GM23338 (cell line): ENCODE measurements at regions not wholly inside any gene's neighbourhood (a gene's known extent, or its start where the extent isn't known, plus 50 kb on each side); places are given as distances from the start of the nearest gene placed in this dataset.

Experiments
- ATAC-seq: fragments of 200-7000 bp; cut with Tn5 transposase; 3 replicates; pipeline ENCODE4 v1.9.1; 2020
- DNase-seq: peaks from one replicate; pipeline ENCODE4 v3.0.0-alpha.2; 2015; ENCODE audit warnings: low spot score
- H2AFZ ChIP-seq: fragments of 200-600 bp; sonication (generic); 2 replicates; pipeline ENCODE4 v1.8.0; 2016; ENCODE audit warnings: antibody characterized with exemption, mild to moderate bottlenecking, moderate library complexity
- H3F3A ChIP-seq: fragments of 200-600 bp; sonication (generic); replicated peaks from 2 replicates; pipeline ENCODE4 v1.8.0; 2017; ENCODE audit warnings: antibody characterized with exemption, mixed run types, low read depth
- H3K27ac ChIP-seq: fragments of 200-600 bp; sonication (generic); 2 replicates; pipeline ENCODE4 v1.6.1; 2016; ENCODE audit warnings: low read depth
- H3K27me3 ChIP-seq: fragments of 200-600 bp; sonication (generic); 2 replicates; pipeline ENCODE4 v1.8.0; 2016; ENCODE audit warnings: mild to moderate bottlenecking, mixed run types, moderate library complexity; ENCODE audit not compliant: insufficient read depth
- H3K36me3 ChIP-seq: fragments of 200-600 bp; sonication (generic); 2 replicates; pipeline ENCODE4 v1.8.0; 2016; ENCODE audit warnings: mild to moderate bottlenecking; ENCODE audit not compliant: insufficient read depth
- H3K4me1 ChIP-seq: fragments of 200-600 bp; sonication (generic); 2 replicates; pipeline ENCODE4 v1.8.0; 2016; ENCODE audit warnings: mild to moderate bottlenecking, moderate library complexity; ENCODE audit not compliant: insufficient read depth
- H3K4me2 ChIP-seq: fragments of 200-600 bp; sonication (generic); 2 replicates; pipeline ENCODE4 v1.7.1; 2017; ENCODE audit warnings: mixed run types
- H3K4me3 ChIP-seq: fragments of 200-600 bp; sonication (generic); 2 replicates; pipeline ENCODE4 v1.6.1; 2016; ENCODE audit warnings: mixed run types
- H3K79me2 ChIP-seq: fragments of 200-600 bp; sonication (generic); replicated peaks from 2 replicates; pipeline ENCODE4 v1.8.0; 2017; ENCODE audit warnings: mild to moderate bottlenecking; ENCODE audit not compliant: insufficient read depth
- H3K9me2 ChIP-seq: fragments of 200-600 bp; sonication (generic); 2 replicates; pipeline ENCODE4 v1.8.0; 2017; ENCODE audit not compliant: insufficient read depth
- H4K20me1 ChIP-seq: fragments of 200-600 bp; sonication (generic); replicated peaks from 2 replicates; pipeline ENCODE4 v1.8.0; 2017; ENCODE audit warnings: mild to moderate bottlenecking; ENCODE audit not compliant: insufficient read depth
- H3K27ac Mint-ChIP-seq: 2 replicates; pipeline ENCODE4 v1.8.0; 2020; ENCODE audit warnings: inconsistent platforms, mild to moderate bottlenecking, moderate library complexity, mixed read lengths
- H3K27me3 Mint-ChIP-seq: 3 replicates; pipeline ENCODE4 v1.8.0; 2022; ENCODE audit warnings: low read depth, mild to moderate bottlenecking, moderate library complexity, mixed read lengths, inconsistent platforms; ENCODE audit not compliant: insufficient read depth, poor library complexity
- H3K36me3 Mint-ChIP-seq: 3 replicates; pipeline ENCODE4 v1.8.0; 2021; ENCODE audit warnings: low read depth, mild to moderate bottlenecking, inconsistent platforms, moderate library complexity, mixed read lengths
- H3K4me1 Mint-ChIP-seq: 3 replicates; pipeline ENCODE4 v1.8.0; 2020; ENCODE audit warnings: mild to moderate bottlenecking, inconsistent platforms, mixed read lengths
- H3K4me3 Mint-ChIP-seq: 3 replicates; pipeline ENCODE4 v1.8.0; 2021; ENCODE audit warnings: moderate library complexity, mild to moderate bottlenecking, inconsistent platforms, mixed read lengths
- H3K9me3 Mint-ChIP-seq: 3 replicates; pipeline ENCODE4 v1.8.0; 2020; ENCODE audit warnings: moderate library complexity, mild to moderate bottlenecking, inconsistent platforms, mixed read lengths
- EZH2phosphoT487 ChIP-seq: fragments of 200-600 bp; sonication (generic); IDR thresholded peaks from one replicate; pipeline ENCODE4 v1.8.1; 2018; ENCODE audit warnings: antibody characterized with exemption; ENCODE audit not compliant: unreplicated experiment
- JUNB ChIP-seq: IDR thresholded peaks from one replicate; pipeline ENCODE4 v1.6.1; 2016; ENCODE audit warnings: antibody characterized with exemption; ENCODE audit not compliant: unreplicated experiment
- NANOG ChIP-seq: IDR thresholded peaks from 2 replicates; pipeline ENCODE4 v1.6.1; 2016; ENCODE audit warnings: antibody characterized with exemption, borderline replicate concordance
- POLR2AphosphoS5 ChIP-seq: IDR thresholded peaks from 2 replicates; pipeline ENCODE4 v1.6.1; 2016; ENCODE audit warnings: antibody characterized with exemption, low read depth
- STAT1 ChIP-seq: IDR thresholded peaks from one replicate; pipeline ENCODE4 v1.6.1; 2016; ENCODE audit warnings: antibody characterized with exemption; ENCODE audit not compliant: unreplicated experiment
- ZNF114 ChIP-seq: fragments of 250-450 bp; sonication (Bioruptor Pico); IDR thresholded peaks from 2 replicates; pipeline ENCODE4 v1.5.0; 2020; ENCODE audit warnings: mild to moderate bottlenecking, moderate library complexity
- ZNF331 ChIP-seq: fragments of 250-450 bp; sonication (Bioruptor Pico); IDR thresholded peaks from 2 replicates; pipeline ENCODE4 v1.5.0; 2020; ENCODE audit warnings: low read depth, mild to moderate bottlenecking, moderate library complexity
- ZNF462 ChIP-seq: fragments of 250-450 bp; sonication (Bioruptor Pico); IDR thresholded peaks from 2 replicates; pipeline ENCODE4 v1.5.0; 2020; ENCODE audit warnings: mild to moderate bottlenecking, moderate library complexity

- no peak overlapping the region for H3K4me3 ChIP-seq
- H2AFZ ChIP-seq: no peak overlapping the region
- no peak for TF ChIP-seq ZNF462
- TF ChIP-seq POLR2AphosphoS5: no peak
- TF ChIP-seq ZNF331 (CRISPR knock-in tag): no peak
- no peak for TF ChIP-seq ZNF114 (CRISPR knock-in tag)
- H3F3A ChIP-seq: no peaks in the 10 kb centered on the region
- H3K9me2 ChIP-seq: peaks cover 7% of the 10 kb centered on the region; the same call in 1 of the 2 replicates
- Mint-ChIP-seq H3K27ac (no peak overlapping the region), H3K4me1 (peaks cover 13% of the 10 kb centered on the region), H3K4me3 (no peak overlapping the region), H3K36me3 (no peaks in the 10 kb centered on the region), H3K9me3 (no peaks in the 10 kb centered on the region), H3K27me3 (peaks cover 3% of the 10 kb centered on the region)
- DNase-seq (no peak), ATAC-seq (no peak)
- no peaks in the 10 kb centered on the region for H3K79me2 ChIP-seq
- no peaks in the 10 kb centered on the region for H4K20me1 ChIP-seq
- no peak overlapping the region for H3K27ac ChIP-seq
- H3K27me3 ChIP-seq: no peaks in the 10 kb centered on the region
- H3K36me3 ChIP-seq: no peaks in the 10 kb centered on the region
- no peak overlapping the region for H3K4me2 ChIP-seq
- H3K4me1 ChIP-seq: peaks cover 8% of the 10 kb centered on the region
These were observed 74.5 kb upstream of the MAP3K1 start for GRCh38 chr5:56740868-56741267.

GRCh38 chr5:56739990-56740389 lies 75.4 kb upstream of the MAP3K1 start:
- Mint-ChIP-seq H3K27me3 (peaks cover 3% of the 10 kb centered on the region), H3K4me3 (no peak overlapping the region), H3K9me3 (no peaks in the 10 kb centered on the region), H3K27ac (no peak overlapping the region), H3K36me3 (no peaks in the 10 kb centered on the region), H3K4me1 (peaks cover 18% of the 10 kb centered on the region)
- Histone ChIP-seq H2AFZ (no peak overlapping the region), H3K4me1 (peaks cover 14% of the 10 kb centered on the region), H3K27me3 (no peaks in the 10 kb centered on the region), H3K36me3 (no peaks in the 10 kb centered on the region), H3K79me2 (no peaks in the 10 kb centered on the region), H3K4me2 (no peak overlapping the region), H3K9me2 (peaks cover 7% of the 10 kb centered on the region; the same call in 1 of the 2 replicates), H3F3A (no peaks in the 10 kb centered on the region), H3K27ac (no peak overlapping the region), H4K20me1 (no peaks in the 10 kb centered on the region), H3K4me3 (no peak overlapping the region)
- TF ChIP-seq STAT1 (no peak), NANOG (no peak), JUNB (no peak), POLR2AphosphoS5 (no peak), ZNF114 (CRISPR knock-in tag) (no peak), EZH2phosphoT487 (no peak)
- DNase-seq (no peak), ATAC-seq (no peak)
